ENCODE measurements at regions not wholly inside any gene's neighbourhood (a gene's known extent, or its start where the extent isn't known, plus 50 kb on each side); places are given as distances from the start of the nearest gene placed in this dataset.

DNA sequence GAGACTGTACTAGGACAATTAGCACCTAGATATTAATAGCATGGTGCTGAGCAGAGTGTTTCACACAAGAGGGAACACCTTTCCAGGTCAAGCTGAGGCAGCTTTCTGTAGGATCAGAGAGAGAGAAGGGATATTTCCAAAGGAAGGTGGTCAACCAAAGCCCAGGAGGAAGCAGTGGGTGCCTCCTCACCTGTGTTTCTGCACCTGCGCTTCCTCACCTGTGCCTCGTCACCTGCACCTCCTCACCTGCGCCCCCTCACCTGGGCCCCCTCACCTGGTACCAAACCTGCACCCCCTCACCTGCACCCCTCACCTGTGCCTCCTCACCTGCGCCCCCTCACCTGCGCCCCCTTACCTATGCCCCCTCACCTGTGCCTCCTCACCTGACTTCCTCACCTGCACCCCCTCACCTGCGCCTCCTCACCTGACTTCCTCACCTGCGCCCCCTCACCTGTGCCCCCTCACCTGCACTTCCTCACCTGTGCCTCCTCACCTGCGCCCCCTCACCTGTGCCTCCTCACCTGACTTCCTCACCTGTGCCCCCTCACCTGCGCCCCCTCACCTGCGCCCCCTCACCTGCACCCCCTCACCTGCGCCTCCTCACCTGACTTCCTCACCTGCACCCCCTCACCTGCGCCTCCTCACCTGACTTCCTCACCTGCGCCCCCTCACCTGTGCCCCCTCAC, 67.9 kb downstream of the TTLL2 start:
- Histone ChIP-seq H3K9me3 (ENCODE audit: control insufficient read depth in 2 of 2, low read length in 2 of 2) (no peaks in the 10 kb centered on the region), H3K9ac (ENCODE audit: low read depth in 1 of 2, low read length in 2 of 2) (no peak overlapping the region), H3K4me3 (ENCODE audit: low read length in 2 of 2) (no peak overlapping the region), H3K36me3 (ENCODE audit: control insufficient read depth in 2 of 2, insufficient read depth in 2 of 2, low read length in 2 of 2) (no peaks in the 10 kb centered on the region), H3K4me1 (ENCODE audit: control insufficient read depth in 2 of 2, insufficient read depth in 2 of 2, low read length in 2 of 2) (peaks cover 0 to 7% of the 10 kb centered on the region in 2 donors), H3K27me3 (ENCODE audit: control insufficient read depth in 2 of 2, insufficient read depth in 2 of 2, low read length in 2 of 2) (no peaks in the 10 kb centered on the region), H3K27ac (ENCODE audit: low read depth in 2 of 2, low read length in 2 of 2) (no peak overlapping the region)

DNA sequence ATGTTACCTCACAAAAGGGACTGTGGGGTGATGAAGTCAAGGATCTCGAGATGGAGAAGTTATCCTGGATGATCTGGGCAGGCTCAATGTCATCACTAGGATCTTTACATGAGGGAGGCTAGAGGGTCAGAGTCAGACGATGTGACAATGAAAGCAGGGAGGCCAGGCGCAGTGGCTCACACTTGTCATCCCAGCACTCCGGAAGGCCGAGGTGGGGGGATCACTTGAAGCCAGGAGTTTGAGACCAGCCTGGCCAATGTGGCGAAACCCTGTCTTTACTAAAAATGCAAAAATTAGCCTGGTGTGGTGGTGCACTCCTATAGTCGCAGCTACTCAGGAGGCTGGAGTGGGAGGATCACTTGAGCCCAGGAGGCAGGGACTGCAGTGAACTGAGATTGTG, 68.8 kb downstream of the TTLL2 start:
- Histone ChIP-seq H3K9me3 (ENCODE audit: control insufficient read depth in 2 of 2, low read length in 2 of 2) (no peaks in the 10 kb centered on the region), H3K36me3 (ENCODE audit: control insufficient read depth in 2 of 2, insufficient read depth in 2 of 2, low read length in 2 of 2) (no peaks in the 10 kb centered on the region), H3K9ac (ENCODE audit: low read depth in 1 of 2, low read length in 2 of 2) (no peak overlapping the region), H3K4me1 (ENCODE audit: control insufficient read depth in 2 of 2, insufficient read depth in 2 of 2, low read length in 2 of 2) (peaks cover 0 to 7% of the 10 kb centered on the region in 2 donors), H3K4me3 (ENCODE audit: low read length in 2 of 2) (no peak overlapping the region), H3K27me3 (ENCODE audit: control insufficient read depth in 2 of 2, insufficient read depth in 2 of 2, low read length in 2 of 2) (no peaks in the 10 kb centered on the region), H3K27ac (ENCODE audit: low read depth in 2 of 2, low read length in 2 of 2) (no peak overlapping the region)

- no peaks in the 10 kb centered on the region for H3K36me3 ChIP-seq (ENCODE audit: control insufficient read depth in 2 of 2, insufficient read depth in 2 of 2, low read length in 2 of 2)
- no peaks in the 10 kb centered on the region for H3K27me3 ChIP-seq (ENCODE audit: control insufficient read depth in 2 of 2, insufficient read depth in 2 of 2, low read length in 2 of 2)
- H3K9ac ChIP-seq (ENCODE audit: low read depth in 1 of 2, low read length in 2 of 2), result no peak overlapping the region
- H3K27ac ChIP-seq (ENCODE audit: low read depth in 2 of 2, low read length in 2 of 2), result no peak overlapping the region
- H3K4me3 ChIP-seq (ENCODE audit: low read length in 2 of 2), result no peak overlapping the region
- peaks cover 0 to 7% of the 10 kb centered on the region in 2 donors for H3K4me1 ChIP-seq (ENCODE audit: control insufficient read depth in 2 of 2, insufficient read depth in 2 of 2, low read length in 2 of 2)
- no peaks in the 10 kb centered on the region for H3K9me3 ChIP-seq (ENCODE audit: control insufficient read depth in 2 of 2, low read length in 2 of 2)
These were observed 69.5 kb downstream of the TTLL2 start for GRCh38 chr6:167394339-167394738.

DNA sequence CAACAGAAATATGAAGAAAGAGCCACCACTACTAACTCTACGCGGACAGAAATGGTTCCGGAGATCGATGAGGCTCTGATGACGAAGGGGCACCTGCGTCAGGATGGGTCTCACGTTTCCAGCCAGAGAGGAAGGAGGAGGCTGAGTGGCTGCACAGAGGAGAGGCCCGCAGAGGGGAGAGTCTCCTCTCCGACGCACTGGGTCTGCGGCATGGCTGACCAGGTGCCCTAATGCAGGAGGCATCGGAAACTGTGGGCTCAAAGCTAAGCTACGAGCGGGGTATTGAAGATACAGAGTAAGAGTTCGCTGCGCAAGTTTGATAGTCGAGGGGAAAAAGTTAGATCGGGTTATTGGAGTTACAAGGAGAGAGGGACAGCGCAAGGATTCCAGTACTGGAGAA, 69.9 kb downstream of the TTLL2 start:
- Histone ChIP-seq H3K36me3 (ENCODE audit: control insufficient read depth in 2 of 2, insufficient read depth in 2 of 2, low read length in 2 of 2) (no peaks in the 10 kb centered on the region), H3K4me3 (ENCODE audit: low read length in 2 of 2) (no peak overlapping the region), H3K9ac (ENCODE audit: low read depth in 1 of 2, low read length in 2 of 2) (no peak overlapping the region), H3K27ac (ENCODE audit: low read depth in 2 of 2, low read length in 2 of 2) (no peak overlapping the region), H3K27me3 (ENCODE audit: control insufficient read depth in 2 of 2, insufficient read depth in 2 of 2, low read length in 2 of 2) (no peaks in the 10 kb centered on the region), H3K9me3 (ENCODE audit: control insufficient read depth in 2 of 2, low read length in 2 of 2) (no peaks in the 10 kb centered on the region), H3K4me1 (ENCODE audit: control insufficient read depth in 2 of 2, insufficient read depth in 2 of 2, low read length in 2 of 2) (peaks cover 0 to 7% of the 10 kb centered on the region in 2 donors)

DNA sequence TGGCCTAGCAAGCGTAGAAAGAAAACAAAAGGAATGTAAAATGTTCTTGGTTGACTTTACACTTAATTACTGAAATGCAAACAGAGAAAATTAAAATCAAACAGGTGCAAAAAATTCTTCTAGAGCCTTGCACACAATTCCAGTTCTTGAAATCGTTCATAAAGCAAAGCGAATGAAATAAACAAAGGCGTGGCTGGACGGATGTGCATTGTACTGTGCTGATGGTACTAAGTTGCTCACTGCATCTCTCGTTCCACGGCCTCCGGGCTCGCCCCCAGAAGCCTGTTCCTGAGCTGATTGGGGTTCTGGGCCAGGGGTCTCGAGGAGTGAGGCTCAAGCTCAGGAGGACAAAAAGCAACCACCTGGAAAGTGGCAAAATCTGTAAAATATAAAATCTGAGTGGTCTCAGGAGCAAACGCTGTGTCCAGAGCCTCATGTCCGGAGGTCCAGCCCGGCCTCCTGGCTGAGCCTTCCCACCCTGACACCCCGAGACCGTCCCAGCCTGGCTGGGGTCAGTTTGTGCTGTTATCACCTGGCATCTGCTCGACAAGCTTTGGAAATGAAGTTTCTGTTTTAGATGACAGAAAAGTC, 71.3 kb downstream of the TTLL2 start:
- H3K27ac ChIP-seq (ENCODE audit: low read depth in 2 of 2, low read length in 2 of 2), result no peak overlapping the region
- H3K9me3 ChIP-seq (ENCODE audit: control insufficient read depth in 2 of 2, low read length in 2 of 2), result no peaks in the 10 kb centered on the region
- H3K4me1 ChIP-seq (ENCODE audit: control insufficient read depth in 2 of 2, insufficient read depth in 2 of 2, low read length in 2 of 2), result peaks cover under 1 to 8% of the 10 kb centered on the region in 2 donors
- H3K4me3 ChIP-seq (ENCODE audit: low read length in 2 of 2), result no peak overlapping the region
- no peak overlapping the region for H3K9ac ChIP-seq (ENCODE audit: low read depth in 1 of 2, low read length in 2 of 2)
- H3K36me3 ChIP-seq (ENCODE audit: control insufficient read depth in 2 of 2, insufficient read depth in 2 of 2, low read length in 2 of 2), result no peaks in the 10 kb centered on the region
- no peaks in the 10 kb centered on the region for H3K27me3 ChIP-seq (ENCODE audit: control insufficient read depth in 2 of 2, insufficient read depth in 2 of 2, low read length in 2 of 2)

DNA sequence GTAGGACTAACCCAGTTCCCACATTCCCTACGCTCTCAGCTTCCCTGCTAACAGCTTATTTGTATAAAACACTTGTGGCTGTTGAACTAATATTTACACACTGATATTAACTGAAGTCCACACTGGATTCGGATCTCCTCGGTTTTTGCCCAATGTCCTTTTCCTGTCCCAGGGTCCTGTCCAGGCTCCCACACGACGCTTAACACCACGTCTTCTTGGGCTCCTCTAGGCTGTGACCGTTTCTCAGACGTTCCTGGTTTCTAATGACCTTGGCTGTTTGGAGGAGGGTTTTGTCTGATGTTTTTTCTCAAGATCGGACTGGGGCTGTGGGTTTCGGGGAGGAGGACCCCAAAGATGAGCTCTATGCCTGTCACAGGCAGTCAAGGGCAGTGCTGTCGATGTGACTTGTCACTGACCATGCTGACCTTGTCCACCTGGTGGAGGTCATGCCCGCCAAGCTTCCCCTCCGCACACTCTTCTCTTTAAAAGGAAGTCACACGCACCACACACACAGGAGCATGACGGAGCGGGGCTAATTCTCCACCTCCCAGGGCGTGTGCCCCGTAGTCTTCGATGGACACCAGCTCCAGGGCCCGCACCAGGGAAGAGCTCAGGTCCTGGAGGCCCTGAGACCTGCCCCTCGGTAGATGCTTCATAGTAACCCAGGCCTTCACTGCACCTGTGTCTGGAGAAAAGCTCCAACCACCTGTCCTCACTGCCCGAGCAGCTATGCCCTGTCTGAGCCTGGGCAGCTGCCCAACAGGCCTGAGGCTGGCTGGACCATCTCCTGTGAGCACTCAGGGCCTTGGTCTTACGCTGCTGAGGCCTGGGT, 72.0 kb downstream of the TTLL2 start:
- H3K4me1 ChIP-seq (ENCODE audit: control insufficient read depth in 2 of 2, insufficient read depth in 2 of 2, low read length in 2 of 2), result peaks cover 7 to 15% of the 10 kb centered on the region in 2 donors
- H3K9me3 ChIP-seq (ENCODE audit: control insufficient read depth in 2 of 2, low read length in 2 of 2), result no peaks in the 10 kb centered on the region
- H3K4me3 ChIP-seq (ENCODE audit: low read length in 2 of 2), result no peak overlapping the region
- no peaks in the 10 kb centered on the region for H3K36me3 ChIP-seq (ENCODE audit: control insufficient read depth in 2 of 2, insufficient read depth in 2 of 2, low read length in 2 of 2)
- no peak overlapping the region for H3K9ac ChIP-seq (ENCODE audit: low read depth in 1 of 2, low read length in 2 of 2)
- H3K27me3 ChIP-seq (ENCODE audit: control insufficient read depth in 2 of 2, insufficient read depth in 2 of 2, low read length in 2 of 2), result no peaks in the 10 kb centered on the region
- H3K27ac ChIP-seq (ENCODE audit: low read depth in 2 of 2, low read length in 2 of 2), result no peak overlapping the region

DNA sequence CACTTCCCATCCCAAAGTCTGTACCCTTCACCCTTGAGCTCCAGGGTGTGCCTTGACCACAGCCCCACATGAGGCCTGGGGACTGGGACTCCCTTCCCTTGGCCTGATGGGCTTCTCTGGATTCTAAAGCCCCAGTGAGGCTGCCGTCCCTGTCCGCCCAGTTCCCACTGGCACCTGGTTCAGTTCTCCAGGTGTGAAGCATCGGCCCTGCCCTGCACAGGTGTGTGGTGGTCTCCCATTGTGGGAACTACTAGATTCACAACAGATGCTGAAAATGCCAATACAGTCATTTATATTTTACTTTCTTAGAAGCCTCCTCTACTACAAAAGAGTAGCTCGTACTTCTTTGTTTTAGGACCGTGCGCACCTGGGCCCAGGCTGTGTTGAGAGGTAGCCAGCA, 72.8 kb downstream of the TTLL2 start:
- H3K4me3 ChIP-seq (ENCODE audit: low read length in 2 of 2), result no peak overlapping the region
- no peak overlapping the region for H3K27ac ChIP-seq (ENCODE audit: low read depth in 2 of 2, low read length in 2 of 2)
- no peak overlapping the region for H3K9ac ChIP-seq (ENCODE audit: low read depth in 1 of 2, low read length in 2 of 2)

DNA sequence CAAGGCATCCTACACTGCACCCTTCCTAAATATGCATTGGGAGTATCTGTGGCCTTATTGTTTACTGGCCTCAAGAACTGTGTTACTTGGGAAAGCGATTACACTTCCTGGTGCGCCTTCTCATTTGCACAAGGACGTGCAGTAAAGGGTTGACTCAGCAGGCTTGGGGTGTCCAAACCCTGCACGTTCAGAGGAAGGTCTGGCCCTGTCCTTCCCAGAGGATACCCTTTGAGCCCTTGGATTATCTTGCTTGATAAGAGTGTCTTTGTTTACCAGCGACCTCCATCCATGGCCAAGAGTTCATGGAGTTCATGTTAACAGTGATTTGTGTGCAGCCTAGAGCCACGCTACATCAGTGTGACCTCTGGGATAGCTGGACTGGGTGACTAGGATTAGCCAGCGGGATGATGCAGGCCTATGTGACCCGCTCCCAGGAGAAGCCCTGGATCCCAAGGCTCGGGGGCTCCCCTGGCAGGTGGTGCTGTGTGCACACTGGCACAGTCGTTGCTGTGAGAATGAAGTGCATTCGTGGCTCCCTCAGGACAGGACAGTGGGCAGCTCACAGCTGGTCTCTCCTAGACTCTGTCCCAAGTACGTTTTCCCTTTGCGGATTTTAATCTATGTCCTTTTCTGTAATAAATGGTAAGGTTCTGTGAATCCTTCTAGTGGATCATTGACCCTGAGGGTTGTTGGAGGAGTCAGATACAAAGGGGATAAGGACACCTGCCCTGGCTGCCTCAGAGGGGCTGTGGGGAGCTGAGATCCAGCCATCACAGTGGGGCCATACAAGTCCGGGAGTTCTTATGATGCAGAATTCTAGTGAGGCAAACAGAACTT, 73.5 kb downstream of the TTLL2 start:
- Histone ChIP-seq H3K27ac (ENCODE audit: low read depth in 2 of 2, low read length in 2 of 2) (no peak overlapping the region), H3K9ac (ENCODE audit: low read depth in 1 of 2, low read length in 2 of 2) (no peak overlapping the region), H3K4me1 (ENCODE audit: control insufficient read depth in 2 of 2, insufficient read depth in 2 of 2, low read length in 2 of 2) (peaks cover 8 to 19% of the 10 kb centered on the region in 2 donors), H3K36me3 (ENCODE audit: control insufficient read depth in 2 of 2, insufficient read depth in 2 of 2, low read length in 2 of 2) (no peaks in the 10 kb centered on the region), H3K9me3 (ENCODE audit: control insufficient read depth in 2 of 2, low read length in 2 of 2) (no peaks in the 10 kb centered on the region), H3K27me3 (ENCODE audit: control insufficient read depth in 2 of 2, insufficient read depth in 2 of 2, low read length in 2 of 2) (no peaks in the 10 kb centered on the region), H3K4me3 (ENCODE audit: low read length in 2 of 2) (no peak overlapping the region)

More for the DNA sequence above, 72.8 kb downstream of the TTLL2 start:
- Histone ChIP-seq H3K9me3 (ENCODE audit: control insufficient read depth in 2 of 2, low read length in 2 of 2) (no peaks in the 10 kb centered on the region), H3K36me3 (ENCODE audit: control insufficient read depth in 2 of 2, insufficient read depth in 2 of 2, low read length in 2 of 2) (no peaks in the 10 kb centered on the region), H3K27me3 (ENCODE audit: control insufficient read depth in 2 of 2, insufficient read depth in 2 of 2, low read length in 2 of 2) (no peaks in the 10 kb centered on the region), H3K4me1 (ENCODE audit: control insufficient read depth in 2 of 2, insufficient read depth in 2 of 2, low read length in 2 of 2) (peaks cover 8 to 19% of the 10 kb centered on the region in 2 donors)

DNA sequence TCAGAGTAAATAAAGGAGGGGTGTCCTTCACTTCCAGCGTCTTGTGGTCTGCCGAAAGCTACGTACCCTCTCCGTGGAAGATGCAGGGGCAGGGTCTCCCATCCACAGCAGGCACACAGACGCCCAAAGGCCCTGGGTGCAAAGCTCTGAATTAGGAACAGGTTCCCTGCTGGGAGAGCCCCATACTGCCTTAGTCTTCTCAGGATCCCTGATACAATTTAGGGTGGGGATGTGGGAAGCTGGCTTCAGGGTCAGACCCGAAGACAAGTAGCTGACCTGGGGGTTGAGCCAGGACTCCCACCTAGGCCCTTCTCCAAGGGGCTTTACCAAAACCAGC, 74.1 kb downstream of the TTLL2 start:
- Histone ChIP-seq H3K27ac (ENCODE audit: low read depth in 2 of 2, low read length in 2 of 2) (no peak overlapping the region), H3K9me3 (ENCODE audit: control insufficient read depth in 2 of 2, low read length in 2 of 2) (no peaks in the 10 kb centered on the region), H3K4me1 (ENCODE audit: control insufficient read depth in 2 of 2, insufficient read depth in 2 of 2, low read length in 2 of 2) (peaks cover 8 to 19% of the 10 kb centered on the region in 2 donors), H3K27me3 (ENCODE audit: control insufficient read depth in 2 of 2, insufficient read depth in 2 of 2, low read length in 2 of 2) (no peaks in the 10 kb centered on the region), H3K4me3 (ENCODE audit: low read length in 2 of 2) (no peak overlapping the region), H3K9ac (ENCODE audit: low read depth in 1 of 2, low read length in 2 of 2) (no peak overlapping the region), H3K36me3 (ENCODE audit: control insufficient read depth in 2 of 2, insufficient read depth in 2 of 2, low read length in 2 of 2) (no peaks in the 10 kb centered on the region)
